ENCODE measurements at regions not wholly inside any gene's neighbourhood (a gene's known extent, or its start where the extent isn't known, plus 50 kb on each side); places are given as distances from the start of the nearest gene placed in this dataset.

DNA sequence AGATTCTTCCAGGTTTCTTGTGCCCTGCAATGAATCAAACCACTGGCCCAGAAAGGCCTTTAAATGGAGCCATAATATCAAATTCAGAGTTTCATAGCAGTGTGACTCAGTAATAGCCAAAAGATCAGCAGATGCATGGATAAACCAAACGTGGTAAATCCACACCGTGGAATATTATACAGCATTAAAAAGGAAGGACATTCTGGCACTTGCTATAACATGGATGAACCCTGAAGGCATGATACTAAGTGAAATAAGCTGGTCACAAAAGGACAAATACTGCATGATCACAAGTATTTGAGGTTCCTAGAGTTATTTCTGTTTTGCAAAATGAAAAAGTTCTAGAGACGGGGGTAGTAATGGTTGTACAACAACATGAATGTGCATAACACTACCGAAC lies 140.1 kb downstream of the TOMM20 start:
- no peaks in the 10 kb centered on the region for H3K27me3 ChIP-seq (ENCODE audit: control insufficient read depth in 1 of 2, insufficient read depth in 2 of 2, low read length in 2 of 2)
- WGBS (ENCODE audit: low lambda C conversion rate): 87% methylated on average over 4 of the region's 4 CpGs
- no peaks in the 10 kb centered on the region for H3K79me2 ChIP-seq (ENCODE audit: insufficient read depth, low read length)
- no peak overlapping the region for H3K4me2 ChIP-seq (ENCODE audit: low read depth, low read length)
- no peak for FAIRE-seq
- intact Hi-C loops (cut with micrococcal nuclease; ENCODE audit: unreplicated experiment): no loop called here
- no peaks in the 10 kb centered on the region for H3K36me3 ChIP-seq (replicated peaks in 1 of 2; ENCODE audit: control insufficient read depth in 1 of 2, insufficient read depth in 2 of 2, low read length in 2 of 2)
- DNase-seq (ENCODE audit: low spot score): no peak
- TF ChIP-seq ZNF18 (CRISPR knock-in tag; IDR thresholded peaks at IDR 0.05; ENCODE audit: insufficient replicate concordance): no peak
- 0 out of 2 replicates have a peak, but pooled peaks have one; percentile 5 for TF ChIP-seq NFIC (IDR thresholded peaks at IDR 0.05; ENCODE audit: low read length)
- H3K4me1 ChIP-seq (ENCODE audit: insufficient read depth, low read length): peaks cover 84% of the 10 kb centered on the region
- CTCF ChIA-PET (ENCODE audit: low intra/inter-chr PET ratio, low total read pairs): no interaction called here
- H3K4me3 ChIP-seq (replicated peaks in 1 of 3; ENCODE audit: insufficient read depth in 1 of 3, low read depth in 2 of 3, low read length in 3 of 3): no peak overlapping the region
- POLR2A ChIA-PET: interaction anchor here (0.9 to 6.0 kb wide), 14 partner anchors 8 to 376 kb away, joined by 3 to 104 read pairs (median 10); no protein-coding TSS in a partner anchor
- peak overlapping the region; percentile 85; the same call in 1 of the 2 replicates for H3K9ac ChIP-seq (ENCODE audit: insufficient read depth, low read depth, low read length)
- no peak for ATAC-seq
- BruUV-seq (replicated peaks): no TSS peak
- H3K9me3 ChIP-seq (ENCODE audit: low read length): no peaks in the 10 kb centered on the region
- no peak overlapping the region for H2AFZ ChIP-seq (ENCODE audit: low read length)
- H4K20me1 ChIP-seq (ENCODE audit: insufficient read depth, low read length): no peaks in the 10 kb centered on the region
- in situ Hi-C loops (cut with HindIII; ENCODE audit: extremely low pct_ligation_motif_present, low pct_unique_long_range_greater_than_20kb): no loop called here
- H3K27ac ChIP-seq (ENCODE audit: extremely low read length, insufficient read depth, low read length): peak overlapping the region; percentile 95

GRCh38 chr1:234988155-234988517 lies 140.5 kb downstream of the TOMM20 start:
- Histone ChIP-seq H3K9ac (ENCODE audit: insufficient read depth, low read depth, low read length) (peak overlapping the region; percentile 85), H3K27ac (ENCODE audit: extremely low read length, insufficient read depth, low read length) (peak overlapping the region; percentile 95), H3K4me2 (ENCODE audit: low read depth, low read length) (peak overlapping the region; percentile 80), H3K79me2 (ENCODE audit: insufficient read depth, low read length) (no peaks in the 10 kb centered on the region), H4K20me1 (ENCODE audit: insufficient read depth, low read length) (no peaks in the 10 kb centered on the region), H3K9me3 (ENCODE audit: low read length) (no peaks in the 10 kb centered on the region), H3K36me3 (replicated peaks in 1 of 2; ENCODE audit: control insufficient read depth in 1 of 2, insufficient read depth in 2 of 2, low read length in 2 of 2) (no peaks in the 10 kb centered on the region), H3K4me3 (replicated peaks in 1 of 3; ENCODE audit: insufficient read depth in 1 of 3, low read depth in 2 of 3, low read length in 3 of 3) (peak overlapping the region in 2 of 3 experiments; percentile 0 to 53; a peak in 1 of 6 replicates), H2AFZ (ENCODE audit: low read length) (no peak overlapping the region), H3K27me3 (ENCODE audit: control insufficient read depth in 1 of 2, insufficient read depth in 2 of 2, low read length in 2 of 2) (no peaks in the 10 kb centered on the region), H3K4me1 (ENCODE audit: insufficient read depth, low read length) (peaks cover 88% of the 10 kb centered on the region)
- FAIRE-seq (no peak), ATAC-seq (no peak), DNase-seq (ENCODE audit: low spot score) (no peak)
- CTCF ChIA-PET (ENCODE audit: low intra/inter-chr PET ratio, low total read pairs): no interaction called here
- POLR2A ChIA-PET: interaction anchor here (1.2 to 6.0 kb wide), 13 partner anchors 9 to 272 kb away, joined by 3 to 104 read pairs (median 11); no protein-coding TSS in a partner anchor
- 57% methylated on average over 2 of the region's 2 CpGs for WGBS (ENCODE audit: low lambda C conversion rate)
- TF ChIP-seq ZNF772 (CRISPR knock-in tag; IDR thresholded peaks at IDR 0.05) (no peak), ZNF558 (CRISPR knock-in tag; IDR thresholded peaks at IDR 0.05; ENCODE audit: borderline replicate concordance) (0 out of 2 replicates have a peak, but pooled peaks have one; percentile 13), PHF20 (CRISPR knock-in tag; IDR thresholded peaks at IDR 0.05) (0 out of 2 replicates have a peak, but pooled peaks have one; percentile 9)
- TF ChIP-seq, protein P1, sequence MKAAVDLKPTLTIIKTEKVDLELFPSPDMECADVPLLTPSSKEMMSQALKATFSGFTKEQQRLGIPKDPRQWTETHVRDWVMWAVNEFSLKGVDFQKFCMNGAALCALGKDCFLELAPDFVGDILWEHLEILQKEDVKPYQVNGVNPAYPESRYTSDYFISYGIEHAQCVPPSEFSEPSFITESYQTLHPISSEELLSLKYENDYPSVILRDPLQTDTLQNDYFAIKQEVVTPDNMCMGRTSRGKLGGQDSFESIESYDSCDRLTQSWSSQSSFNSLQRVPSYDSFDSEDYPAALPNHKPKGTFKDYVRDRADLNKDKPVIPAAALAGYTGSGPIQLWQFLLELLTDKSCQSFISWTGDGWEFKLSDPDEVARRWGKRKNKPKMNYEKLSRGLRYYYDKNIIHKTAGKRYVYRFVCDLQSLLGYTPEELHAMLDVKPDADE (CRISPR knock-in tag; IDR thresholded peaks at IDR 0.05): 0 out of 2 replicates have a peak, but pooled peaks have one; percentile 16
- BruUV-seq (replicated peaks): no TSS peak
- in situ Hi-C loops (cut with HindIII; ENCODE audit: extremely low pct_ligation_motif_present, low pct_unique_long_range_greater_than_20kb): no loop called here
- intact Hi-C loops (cut with micrococcal nuclease; ENCODE audit: unreplicated experiment): no loop called here
